ENCODE measurements at regions not wholly inside any gene's neighbourhood (a gene's known extent, or its start where the extent isn't known, plus 50 kb on each side); places are given as distances from the start of the nearest gene placed in this dataset.
"Not testable (repeated sequence)": the region's sequence is repeated elsewhere in the genome, so short reads cannot be mapped to it uniquely, and the experiment has no call there.

DNA sequence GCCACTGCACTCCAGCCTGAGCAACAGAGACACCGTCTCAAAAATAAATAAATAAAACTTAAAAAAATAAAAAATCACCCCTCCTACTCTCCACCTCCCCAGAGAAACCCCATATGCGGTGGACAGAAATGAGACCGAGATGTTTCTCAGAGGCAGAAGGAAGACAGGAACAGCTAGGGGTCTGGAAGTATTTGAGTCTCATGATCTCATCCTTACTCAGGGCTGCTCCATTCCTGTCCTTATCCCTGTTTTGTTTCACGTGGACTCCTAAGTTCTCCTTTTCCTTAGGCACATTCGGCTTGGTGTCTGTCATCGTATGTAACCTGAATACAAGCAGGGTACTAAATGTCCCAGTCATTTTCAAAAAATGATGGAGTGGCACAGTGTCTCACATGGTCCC, 76.1 kb downstream of the C9orf50 start:
- intact Hi-C loops (cut with DNase I), result loop anchor here in 6 of 10 donors (5.0 kb wide), 3 partner anchors 37 to 47 kb away; no protein-coding TSS in a partner anchor
- H3K4me3 ChIP-seq, result no peak overlapping the region
- H3K36me3 ChIP-seq, result no peaks in the 10 kb centered on the region
- peaks cover 0 to 3% (median 0%) of the 10 kb centered on the region in 9 donors for H3K27me3 ChIP-seq
- H3K4me1 ChIP-seq, result peaks cover 0 to 23% (median 18%) of the 10 kb centered on the region in 12 donors
- no peak for ATAC-seq
- no peak overlapping the region for H3K27ac ChIP-seq
- DNase-seq, result no peak
- TF ChIP-seq POLR2A (IDR thresholded peaks at IDR 0.05) (no peak), CTCF (IDR thresholded peaks at IDR 0.05) (no peak)
- H3K9me3 ChIP-seq, result peaks cover 0 to under 1% (median 0%) of the 10 kb centered on the region in 12 donors
- WGBS, 4 donors, result 55 to 68% (median 62%) methylated on average over 6 of the region's 6 CpGs

- Histone ChIP-seq H3K36me3 (no peaks in the 10 kb centered on the region), H3K27ac (no peak overlapping the region), H3K4me3 (no peak overlapping the region), H3K27me3 (no peaks in the 10 kb centered on the region), H3K4me1 (peaks cover 0 to 7% (median 0%) of the 10 kb centered on the region in 12 donors), H3K9me3 (peaks cover 0 to 9% (median 0%) of the 10 kb centered on the region in 12 donors)
- TF ChIP-seq CTCF (IDR thresholded peaks at IDR 0.05), result no peak
- no peak for TF ChIP-seq POLR2A (IDR thresholded peaks at IDR 0.05)
- ATAC-seq, result no peak
- WGBS, 4 donors, result 70 to 81% (median 73%) methylated on average over 4 of the region's 4 CpGs
- intact Hi-C loops (cut with DNase I), result no loop called here
- DNase-seq, result no peak
Measured at GRCh38 chr9:129542741-129543140, 78.2 kb downstream of the C9orf50 start.

GRCh38 chr9:129541270-129541669, 79.6 kb downstream of the C9orf50 start:
- intact Hi-C loops (cut with DNase I), result no loop called here
- ATAC-seq (no peak), DNase-seq (no peak)
- 77 to 86% (median 81%) methylated on average over 2 of the region's 2 CpGs for WGBS, 4 donors
- TF ChIP-seq POLR2A (IDR thresholded peaks at IDR 0.05) (no peak), CTCF (IDR thresholded peaks at IDR 0.05) (no peak)
- Histone ChIP-seq H3K27ac (no peak overlapping the region), H3K4me3 (no peak overlapping the region), H3K36me3 (no peaks in the 10 kb centered on the region), H3K27me3 (no peaks in the 10 kb centered on the region), H3K4me1 (peaks cover 0 to 7% (median 0%) of the 10 kb centered on the region in 12 donors), H3K9me3 (peaks cover 0 to 9% (median 0%) of the 10 kb centered on the region in 12 donors)

- TF ChIP-seq POLR2A (IDR thresholded peaks at IDR 0.05) (no peak), CTCF (IDR thresholded peaks at IDR 0.05) (no peak)
- intact Hi-C loops (cut with DNase I), result no loop called here
Measured at GRCh38 chr9:129539446-129539845, 81.5 kb downstream of the C9orf50 start.

GRCh38 chr9:129531860-129532402, 89.0 kb downstream of the C9orf50 start:
- intact Hi-C loops (cut with DNase I); ATAC-seq; DNase-seq; H3K4me1 ChIP-seq; H3K4me3 ChIP-seq; H3K27ac ChIP-seq; H3K27me3 ChIP-seq; H3K36me3 ChIP-seq: not testable (repeated sequence)
- 88 to 95% (median 90%) methylated on average over 5 of the region's 5 CpGs for WGBS, 4 donors
- peaks cover 0 to 11% (median 0%) of the 10 kb centered on the region in 12 donors for H3K9me3 ChIP-seq

More at GRCh38 chr9:129539446-129539845, 81.5 kb downstream of the C9orf50 start:
- peaks cover 0 to 7% (median 0%) of the 10 kb centered on the region in 12 donors for H3K4me1 ChIP-seq
- no peaks in the 10 kb centered on the region for H3K36me3 ChIP-seq
- ATAC-seq (no peak), DNase-seq (no peak)
- WGBS, 4 donors, result 96 to 98% (median 97%) methylated on average over 4 of the region's 4 CpGs
- H3K9me3 ChIP-seq, result peaks cover 0 to 9% (median 0%) of the 10 kb centered on the region in 12 donors
- no peak overlapping the region for H3K27ac ChIP-seq
- no peaks in the 10 kb centered on the region for H3K27me3 ChIP-seq
- no peak overlapping the region for H3K4me3 ChIP-seq

DNA sequence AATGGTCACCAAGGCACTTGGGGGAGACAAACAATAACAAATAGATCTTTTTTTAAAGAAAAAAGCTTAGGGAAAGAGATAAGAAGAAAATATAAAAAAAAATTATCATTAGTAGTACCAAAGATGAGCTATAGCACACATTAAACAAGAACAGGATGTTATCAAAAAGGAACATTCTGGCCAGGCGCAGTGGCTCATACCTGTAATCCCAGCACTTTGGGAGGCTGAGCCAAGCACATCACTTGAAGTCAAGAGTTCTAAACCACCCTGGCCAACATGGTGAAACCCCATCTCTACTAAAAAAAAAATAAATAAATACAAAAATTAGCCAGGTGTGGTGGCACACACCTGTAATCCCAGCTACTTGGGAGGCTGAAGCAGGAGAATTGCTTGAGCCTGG, 92.9 kb downstream of the C9orf50 start:
- H3K4me3 ChIP-seq; H3K4me1 ChIP-seq; intact Hi-C loops (cut with DNase I); H3K27ac ChIP-seq; H3K36me3 ChIP-seq; H3K27me3 ChIP-seq; DNase-seq; ATAC-seq: not testable (repeated sequence)
- WGBS, 4 donors, result 36 to 100% (median 100%) methylated on average over 1 of the region's 1 CpG
- H3K9me3 ChIP-seq, result peaks cover 0 to 11% (median 0%) of the 10 kb centered on the region in 12 donors

Measured in heart left ventricle (tissue), 16 donors.